HepG2 (cell line): ENCODE measurements at regions not wholly inside any gene's neighbourhood (a gene's known extent, or its start where the extent isn't known, plus 50 kb on each side); places are given as distances from the start of the nearest gene placed in this dataset.

Experiments used
- ATAC-seq: fragments of 200-7000 bp; cut with Tn5 transposase; 3 replicates; pipeline ENCODE4 v1.9.1; 2020; ENCODE audit warnings: mild to moderate bottlenecking, moderate library complexity
- BruUV-seq: library from RNA; stranded (reverse); fragments of 400-500 nt; replicated peaks from 2 replicates; lab custom pipeline; 2021; lab: Mats Ljungman, UMichigan
- CTCF ChIA-PET: fragments of 300-600 bp; formaldehyde crosslinking; extraction: SDS; loops from one replicate; lab custom pipeline; 2021; ENCODE audit warnings: low total read pairs, inconsistent platforms, low intra/inter-chr PET ratio; lab: Yijun Ruan, JAX
- POLR2A ChIA-PET: fragments of 350-600 bp; sonication (Branson Sonifier 250); formaldehyde crosslinking; loops from one replicate; lab custom pipeline; 2020; ENCODE audit warnings: antibody characterized with exemption, inconsistent platforms; lab: Yijun Ruan, JAX
- DNase-seq: peaks from one replicate; pipeline ENCODE4 v3.0.0-alpha.2; 2015; ENCODE audit warnings: low spot score
- FAIRE-seq: peaks from 3 replicates; lab custom pipeline; 2011; peaks lifted over from hg19 to GRCh38; lab: Jason Lieb, UNC
- H2AFZ ChIP-seq: one replicate; pipeline ENCODE4 v1.6.1; 2011; ENCODE audit warnings: low read length, inconsistent platforms
- H3K27ac ChIP-seq: fragments of 300-600 bp; 3 replicates; pipeline ENCODE4 v1.8.0; 2011; ENCODE audit warnings: mixed run types, mild to moderate bottlenecking, mixed read lengths, low read length, inconsistent platforms; ENCODE audit not compliant: insufficient read depth; ENCODE audit errors: extremely low read length
- H3K27me3 ChIP-seq, 2 experiments: fragments of 200-600 bp in 1 of 2; 2 replicates in 1 of 2; 3 replicates in 1 of 2; pipeline versions ENCODE4 v1.6.0 to v1.8.0; 2011; ENCODE audit warnings: low read length in 2 of 2, mild to moderate bottlenecking in 2 of 2, moderate library complexity in 2 of 2, inconsistent platforms in 1 of 2; ENCODE audit not compliant: insufficient read depth in 2 of 2, control insufficient read depth in 1 of 2
- H3K36me3 ChIP-seq, 2 experiments: fragments of 200-600 bp in 1 of 2; replicated peaks in 1 of 2; 2 replicates in 1 of 2; 3 replicates in 1 of 2; pipeline versions ENCODE4 v1.5.1 to v1.8.0; 2011; ENCODE audit warnings: low read length in 2 of 2, inconsistent platforms in 1 of 2; ENCODE audit not compliant: insufficient read depth in 2 of 2, control insufficient read depth in 1 of 2
- H3K4me1 ChIP-seq: 2 replicates; pipeline ENCODE4 v1.5.1; 2012; ENCODE audit warnings: low read length, inconsistent platforms; ENCODE audit not compliant: insufficient read depth
- H3K4me2 ChIP-seq: 2 replicates; pipeline ENCODE4 v1.6.0; 2011; ENCODE audit warnings: low read depth, low read length, inconsistent platforms
- H3K4me3 ChIP-seq, 3 experiments: fragments of 200-600 bp in 1 of 3; sonication (generic), shearing (Covaris generic) in 1 of 3; replicated peaks in 1 of 3; 2 replicates each; pipeline ENCODE4 v1.5.1; 2011 to 2016; ENCODE audit warnings: low read length in 3 of 3, inconsistent platforms in 2 of 3, low read depth in 2 of 3, mild to moderate bottlenecking in 2 of 3, control low read depth in 1 of 3, mixed read lengths in 1 of 3; ENCODE audit not compliant: insufficient read depth in 1 of 3
- H3K79me2 ChIP-seq: one replicate; pipeline ENCODE4 v1.6.1; 2011; ENCODE audit warnings: low read length, inconsistent platforms; ENCODE audit not compliant: insufficient read depth
- H3K9ac ChIP-seq: 2 replicates; pipeline ENCODE4 v1.6.0; 2011; ENCODE audit warnings: mild to moderate bottlenecking, low read depth, low read length, inconsistent platforms; ENCODE audit not compliant: insufficient read depth
- H3K9me3 ChIP-seq: 2 replicates; pipeline ENCODE4 v1.5.1; 2012; ENCODE audit warnings: mild to moderate bottlenecking, low read length
- H4K20me1 ChIP-seq: 2 replicates; pipeline ENCODE4 v1.6.0; 2011; ENCODE audit warnings: inconsistent platforms, mild to moderate bottlenecking, low read length, moderate library complexity; ENCODE audit not compliant: insufficient read depth
- FOXK1 ChIP-seq: sonication (generic); formaldehyde crosslinking; IDR thresholded peaks from 2 replicates; pipeline ENCODE4 v1.4.0; 2020; ENCODE audit warnings: low read depth, missing genetic modification reagents, borderline replicate concordance
- GTF2F1 ChIP-seq: fragments of 150-350 bp; IDR thresholded peaks from 2 replicates; pipeline ENCODE4 v1.6.1; 2014; ENCODE audit warnings: low read length
- HOXA9 ChIP-seq: sonication (generic); formaldehyde crosslinking; IDR thresholded peaks from 2 replicates; pipeline ENCODE4 v1.8.1; 2022; ENCODE audit warnings: missing genetic modification reagents, mild to moderate bottlenecking, moderate library complexity, borderline replicate concordance
- MED1 ChIP-seq: sonication (generic); formaldehyde crosslinking; IDR thresholded peaks from 2 replicates; pipeline ENCODE4 v1.4.0; 2020; ENCODE audit warnings: missing genetic modification reagents
- PCBP2 ChIP-seq: fragments of 200-400 bp; formaldehyde crosslinking; optimal IDR thresholded peaks from 2 replicates; pipeline ENCODE3; 2018; ENCODE audit warnings: low read length, low read depth; ENCODE audit not compliant: poor library complexity, severe bottlenecking
- PPARG ChIP-seq: conservative IDR thresholded peaks from 2 replicates; pipeline ENCODE4 v1.6.1; 2016; ENCODE audit warnings: missing biosample characterization, missing genetic modification reagents
- SATB2 ChIP-seq: sonication (generic); formaldehyde crosslinking; IDR thresholded peaks from 2 replicates; pipeline ENCODE4 v1.5.0; 2020; ENCODE audit warnings: missing genetic modification reagents
- SYNCRIP ChIP-seq: fragments of 200-400 bp; formaldehyde crosslinking; IDR thresholded peaks from 2 replicates; pipeline ENCODE4 v1.6.1; 2018; ENCODE audit warnings: mild to moderate bottlenecking, low read depth, low read length; ENCODE audit not compliant: insufficient read depth
- ZBTB3 ChIP-seq: sonication (generic); formaldehyde crosslinking; IDR thresholded peaks from 2 replicates; pipeline ENCODE4 v1.4.0; 2020; ENCODE audit warnings: low read depth, mild to moderate bottlenecking, moderate library complexity, missing genetic modification reagents, borderline replicate concordance
- ZNF34 ChIP-seq: sonication (generic); formaldehyde crosslinking; IDR thresholded peaks from 2 replicates; pipeline ENCODE4 v1.4.0; 2020; ENCODE audit warnings: mild to moderate bottlenecking, missing genetic modification reagents, borderline replicate concordance
- ZNF431 ChIP-seq: sonication (generic); formaldehyde crosslinking; IDR thresholded peaks from 2 replicates; pipeline ENCODE4 v1.9.0; 2022; ENCODE audit warnings: missing genetic modification reagents, low read depth, mild to moderate bottlenecking, borderline replicate concordance
- ZNF441 ChIP-seq: sonication (generic); formaldehyde crosslinking; IDR thresholded peaks from 2 replicates; pipeline ENCODE4 v1.7.0; 2021; ENCODE audit warnings: missing genetic modification reagents, borderline replicate concordance
- WGBS: methylation state at CpG from one replicate; pipeline ENCODE4 v1.1.6; 2017; ENCODE audit warnings: low lambda C conversion rate; 5-methylcytosine and 5-hydroxymethylcytosine counted together
- in situ Hi-C: cut with HindIII; loops from 2 replicates; pipeline ENCODE4 v1.10.0; 2017; ENCODE audit warnings: low pct_unique_long_range_greater_than_20kb; ENCODE audit not compliant: extremely low pct_ligation_motif_present
- intact Hi-C: fragments of 100-400 bp; cut with micrococcal nuclease; formaldehyde crosslinking; loops from one replicate; pipeline ENCODE4 v1.10.0; 2022; ENCODE audit not compliant: unreplicated experiment
- TF ChIP-seq, protein P1 (sequence below): sonication (generic); formaldehyde crosslinking; IDR thresholded peaks from 2 replicates; pipeline ENCODE4 v1.5.0; 2020; ENCODE audit warnings: missing genetic modification reagents, mild to moderate bottlenecking, borderline replicate concordance
- TF ChIP-seq, protein P2 (sequence below): sonication (generic); formaldehyde crosslinking; IDR thresholded peaks from 2 replicates; pipeline ENCODE4 v1.8.0; 2022; ENCODE audit warnings: missing genetic modification reagents, mild to moderate bottlenecking, borderline replicate concordance
- TF ChIP-seq, protein P3 (sequence below): sonication (generic); formaldehyde crosslinking; IDR thresholded peaks from 2 replicates; pipeline ENCODE4 v1.4.0; 2020; ENCODE audit warnings: missing genetic modification reagents

DNA sequence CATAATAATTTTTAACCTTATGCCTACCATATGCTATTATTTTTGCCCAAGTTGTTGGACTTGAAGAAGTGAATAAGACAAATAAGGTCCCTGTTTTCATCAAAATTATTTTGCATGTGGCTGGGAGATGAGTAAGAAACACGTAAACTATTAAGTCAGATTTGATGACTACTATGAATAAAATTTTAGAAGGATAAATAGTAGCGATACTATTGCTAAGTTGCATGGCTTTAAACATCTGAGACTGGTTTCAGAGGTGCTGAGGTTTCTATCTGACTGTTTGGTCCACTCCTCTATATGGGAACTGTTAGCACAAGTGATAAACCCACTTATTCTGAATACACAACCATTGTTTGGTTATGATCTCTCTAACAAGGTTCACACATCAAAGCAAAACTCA, 674.3 kb upstream of the MDGA2 start:
- no peak overlapping the region for H2AFZ ChIP-seq
- ChIA-PET POLR2A (no interaction called here), CTCF (no interaction called here)
- H3K4me3 ChIP-seq: no peak overlapping the region
- H3K4me1 ChIP-seq: no peaks in the 10 kb centered on the region
- in situ Hi-C loops: no loop called here
- H3K9ac ChIP-seq: no peak overlapping the region
- no peak for DNase-seq
- H3K79me2 ChIP-seq: no peaks in the 10 kb centered on the region
- no peak overlapping the region for H3K4me2 ChIP-seq
- intact Hi-C loops: no loop called here
- ATAC-seq: no peak
- BruUV-seq: no TSS peak
- FAIRE-seq: no peak
- H4K20me1 ChIP-seq: no peaks in the 10 kb centered on the region
- 12% methylated on average over 2 of the region's 2 CpGs for WGBS
- TF ChIP-seq, protein P1, sequence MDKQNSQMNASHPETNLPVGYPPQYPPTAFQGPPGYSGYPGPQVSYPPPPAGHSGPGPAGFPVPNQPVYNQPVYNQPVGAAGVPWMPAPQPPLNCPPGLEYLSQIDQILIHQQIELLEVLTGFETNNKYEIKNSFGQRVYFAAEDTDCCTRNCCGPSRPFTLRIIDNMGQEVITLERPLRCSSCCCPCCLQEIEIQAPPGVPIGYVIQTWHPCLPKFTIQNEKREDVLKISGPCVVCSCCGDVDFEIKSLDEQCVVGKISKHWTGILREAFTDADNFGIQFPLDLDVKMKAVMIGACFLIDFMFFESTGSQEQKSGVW: no peak
- TF ChIP-seq PCBP2 (no peak), GTF2F1 (no peak), ZNF441 (CRISPR knock-in tag) (no peak), PPARG (CRISPR knock-in tag) (no peak), FOXK1 (CRISPR knock-in tag) (no peak), ZNF34 (CRISPR knock-in tag) (no peak), ZBTB3 (CRISPR knock-in tag) (no peak), ZNF431 (CRISPR knock-in tag) (no peak), SATB2 (CRISPR knock-in tag) (no peak), SYNCRIP (no peak), HOXA9 (CRISPR knock-in tag) (no peak), MED1 (CRISPR knock-in tag) (no peak)
- TF ChIP-seq, protein P2, sequence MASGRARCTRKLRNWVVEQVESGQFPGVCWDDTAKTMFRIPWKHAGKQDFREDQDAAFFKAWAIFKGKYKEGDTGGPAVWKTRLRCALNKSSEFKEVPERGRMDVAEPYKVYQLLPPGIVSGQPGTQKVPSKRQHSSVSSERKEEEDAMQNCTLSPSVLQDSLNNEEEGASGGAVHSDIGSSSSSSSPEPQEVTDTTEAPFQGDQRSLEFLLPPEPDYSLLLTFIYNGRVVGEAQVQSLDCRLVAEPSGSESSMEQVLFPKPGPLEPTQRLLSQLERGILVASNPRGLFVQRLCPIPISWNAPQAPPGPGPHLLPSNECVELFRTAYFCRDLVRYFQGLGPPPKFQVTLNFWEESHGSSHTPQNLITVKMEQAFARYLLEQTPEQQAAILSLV: no peak
- TF ChIP-seq, protein P3, sequence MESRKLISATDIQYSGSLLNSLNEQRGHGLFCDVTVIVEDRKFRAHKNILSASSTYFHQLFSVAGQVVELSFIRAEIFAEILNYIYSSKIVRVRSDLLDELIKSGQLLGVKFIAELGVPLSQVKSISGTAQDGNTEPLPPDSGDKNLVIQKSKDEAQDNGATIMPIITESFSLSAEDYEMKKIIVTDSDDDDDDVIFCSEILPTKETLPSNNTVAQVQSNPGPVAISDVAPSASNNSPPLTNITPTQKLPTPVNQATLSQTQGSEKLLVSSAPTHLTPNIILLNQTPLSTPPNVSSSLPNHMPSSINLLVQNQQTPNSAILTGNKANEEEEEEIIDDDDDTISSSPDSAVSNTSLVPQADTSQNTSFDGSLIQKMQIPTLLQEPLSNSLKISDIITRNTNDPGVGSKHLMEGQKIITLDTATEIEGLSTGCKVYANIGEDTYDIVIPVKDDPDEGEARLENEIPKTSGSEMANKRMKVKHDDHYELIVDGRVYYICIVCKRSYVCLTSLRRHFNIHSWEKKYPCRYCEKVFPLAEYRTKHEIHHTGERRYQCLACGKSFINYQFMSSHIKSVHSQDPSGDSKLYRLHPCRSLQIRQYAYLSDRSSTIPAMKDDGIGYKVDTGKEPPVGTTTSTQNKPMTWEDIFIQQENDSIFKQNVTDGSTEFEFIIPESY (CRISPR knock-in tag): no peak
- no peak overlapping the region for H3K27ac ChIP-seq
- H3K9me3 ChIP-seq: peaks cover 45% of the 10 kb centered on the region
- no peaks in the 10 kb centered on the region for H3K36me3 ChIP-seq
- no peaks in the 10 kb centered on the region for H3K27me3 ChIP-seq
